Activated CD8-positive, alpha-beta memory T cell treated with anti-CD3 and anti-CD28 coated beads, Interleukin-2, amount 50 U/mL, for 4 hours (primary cell): ENCODE measurements at regions not wholly inside any gene's neighbourhood (a gene's known extent, or its start where the extent isn't known, plus 50 kb on each side); places are given as distances from the start of the nearest gene placed in this dataset.

Experiments used
- DNase-seq: peaks from one replicate; pipeline ENCODE4 v3.0.0-alpha.2; 2020

GRCh38 chr4:111187108-111187507, 564.2 kb upstream of the PITX2 start:
- no peak for DNase-seq

- no peak for DNase-seq
Measured at GRCh38 chr4:111198446-111198845, 575.6 kb upstream of the PITX2 start.

- no peak for DNase-seq
Measured at GRCh38 chr4:111204797-111205196, 581.9 kb upstream of the PITX2 start.

- DNase-seq, result no peak
Measured at GRCh38 chr4:111208970-111209369, 586.1 kb upstream of the PITX2 start.

GRCh38 chr4:111209706-111210105, 586.8 kb upstream of the PITX2 start:
- no peak for DNase-seq

GRCh38 chr4:111210595-111210994, 587.7 kb upstream of the PITX2 start:
- DNase-seq, result no peak

- DNase-seq, result no peak
Measured at GRCh38 chr4:111213531-111213930, 590.7 kb upstream of the PITX2 start.

GRCh38 chr4:111214371-111214770, 591.5 kb upstream of the PITX2 start:
- DNase-seq, result no peak

GRCh38 chr4:111215755-111216154, 592.9 kb upstream of the PITX2 start:
- no peak for DNase-seq

GRCh38 chr4:111216791-111217190, 593.9 kb upstream of the PITX2 start:
- no peak for DNase-seq

GRCh38 chr4:111221371-111221770, 598.5 kb upstream of the PITX2 start:
- DNase-seq, result no peak

GRCh38 chr4:111228396-111228795, 605.5 kb upstream of the PITX2 start:
- DNase-seq, result no peak

GRCh38 chr4:111228874-111229273, 606.0 kb upstream of the PITX2 start:
- no peak for DNase-seq

- no peak for DNase-seq
Measured at GRCh38 chr4:111230265-111230664, 607.4 kb upstream of the PITX2 start.

- no peak for DNase-seq
Measured at GRCh38 chr4:111231281-111231680, 608.4 kb upstream of the PITX2 start.

- DNase-seq, result no peak
Measured at GRCh38 chr4:111234939-111235338, 612.1 kb upstream of the PITX2 start.

- no peak for DNase-seq
Measured at GRCh38 chr4:111263836-111264235, 641.0 kb upstream of the PITX2 start.

GRCh38 chr4:111266937-111267336, 644.1 kb upstream of the PITX2 start:
- no peak for DNase-seq

- DNase-seq, result no peak
Measured at GRCh38 chr4:111267786-111268185, 644.9 kb upstream of the PITX2 start.

- no peak for DNase-seq
Measured at GRCh38 chr4:111268769-111269414, 646.0 kb upstream of the PITX2 start.

GRCh38 chr4:111269439-111269838, 646.6 kb upstream of the PITX2 start:
- no peak for DNase-seq

GRCh38 chr4:111274060-111274459, 651.2 kb upstream of the PITX2 start:
- DNase-seq, result no peak

GRCh38 chr4:111274486-111274885, 651.6 kb upstream of the PITX2 start:
- no peak for DNase-seq

GRCh38 chr4:111281219-111281618, 658.3 kb upstream of the PITX2 start:
- no peak for DNase-seq

GRCh38 chr4:111282035-111282434, 659.2 kb upstream of the PITX2 start:
- no peak for DNase-seq
